ENCODE measurements at regions not wholly inside any gene's neighbourhood (a gene's known extent, or its start where the extent isn't known, plus 50 kb on each side); places are given as distances from the start of the nearest gene placed in this dataset.

DNA sequence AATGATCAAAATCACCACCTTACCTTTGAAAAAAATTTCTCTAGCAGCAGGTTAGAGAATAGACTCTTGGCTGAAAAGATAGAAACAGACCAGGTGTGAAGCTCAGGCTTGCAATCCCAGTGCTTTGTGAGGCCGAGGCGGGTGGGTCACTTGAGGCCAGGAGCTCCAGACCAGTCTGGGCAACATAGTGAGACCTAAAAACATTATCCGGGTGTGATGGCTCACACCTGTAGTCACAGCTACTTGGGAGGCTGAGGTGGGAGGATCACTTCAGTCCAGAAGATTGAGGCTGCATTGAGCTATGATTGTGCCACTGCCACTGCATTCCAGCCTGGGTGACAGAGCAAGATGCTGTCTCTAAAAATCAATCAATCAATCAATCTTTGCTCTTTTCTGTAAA lies 105.3 kb upstream of the TBX3 start:
- Histone ChIP-seq H3K4me3 (ENCODE audit: low read depth in 1 of 3, low read length in 3 of 3) (no peak overlapping the region), H3K9ac (ENCODE audit: low read depth in 1 of 2, low read length in 2 of 2) (no peak overlapping the region), H3K36me3 (ENCODE audit: control insufficient read depth in 4 of 4, insufficient read depth in 3 of 4, low read depth in 1 of 4, low read length in 3 of 4) (no peaks in the 10 kb centered on the region), H3K9me3 (ENCODE audit: control insufficient read depth in 4 of 4, low read length in 3 of 4) (no peaks in the 10 kb centered on the region), H3K4me1 (ENCODE audit: control insufficient read depth in 4 of 4, insufficient read depth in 4 of 4, low read length in 3 of 4) (no peaks in the 10 kb centered on the region), H3K27ac (ENCODE audit: low read depth in 1 of 2, low read length in 2 of 2) (no peak overlapping the region), H3K27me3 (ENCODE audit: control insufficient read depth in 4 of 4, insufficient read depth in 4 of 4, low read length in 3 of 4) (no peaks in the 10 kb centered on the region)
- no peak for DNase-seq (ENCODE audit: low spot score)
- TF ChIP-seq, protein P1, sequence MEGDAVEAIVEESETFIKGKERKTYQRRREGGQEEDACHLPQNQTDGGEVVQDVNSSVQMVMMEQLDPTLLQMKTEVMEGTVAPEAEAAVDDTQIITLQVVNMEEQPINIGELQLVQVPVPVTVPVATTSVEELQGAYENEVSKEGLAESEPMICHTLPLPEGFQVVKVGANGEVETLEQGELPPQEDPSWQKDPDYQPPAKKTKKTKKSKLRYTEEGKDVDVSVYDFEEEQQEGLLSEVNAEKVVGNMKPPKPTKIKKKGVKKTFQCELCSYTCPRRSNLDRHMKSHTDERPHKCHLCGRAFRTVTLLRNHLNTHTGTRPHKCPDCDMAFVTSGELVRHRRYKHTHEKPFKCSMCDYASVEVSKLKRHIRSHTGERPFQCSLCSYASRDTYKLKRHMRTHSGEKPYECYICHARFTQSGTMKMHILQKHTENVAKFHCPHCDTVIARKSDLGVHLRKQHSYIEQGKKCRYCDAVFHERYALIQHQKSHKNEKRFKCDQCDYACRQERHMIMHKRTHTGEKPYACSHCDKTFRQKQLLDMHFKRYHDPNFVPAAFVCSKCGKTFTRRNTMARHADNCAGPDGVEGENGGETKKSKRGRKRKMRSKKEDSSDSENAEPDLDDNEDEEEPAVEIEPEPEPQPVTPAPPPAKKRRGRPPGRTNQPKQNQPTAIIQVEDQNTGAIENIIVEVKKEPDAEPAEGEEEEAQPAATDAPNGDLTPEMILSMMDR (IDR thresholded peaks at IDR 0.05; ENCODE audit: low read depth, low read length, missing input control), result no peak
- TF ChIP-seq FOXA2 (IDR thresholded peaks at IDR 0.05), result no peak
- no peak for TF ChIP-seq FOXA1 (IDR thresholded peaks at IDR 0.05)
- 94% methylated on average over 3 of the region's 3 CpGs for WGBS

DNA sequence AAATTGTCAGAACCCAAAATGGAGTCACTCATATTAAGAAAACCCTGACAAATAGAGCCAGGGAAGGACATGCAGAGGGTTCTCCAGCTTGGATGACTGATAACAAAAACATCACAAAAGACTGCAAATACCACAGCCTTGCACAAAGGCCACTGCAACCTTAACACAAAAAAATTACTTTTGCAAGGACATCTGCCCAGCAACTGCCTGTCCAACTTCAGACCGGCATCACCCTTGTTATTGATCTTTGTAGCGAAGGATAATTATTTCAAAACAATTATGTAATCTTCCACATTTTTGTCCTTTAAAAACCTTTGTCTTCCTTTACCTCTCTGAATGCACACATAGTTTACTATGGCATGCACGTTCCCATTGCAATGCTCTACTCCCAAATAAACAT lies 100.6 kb upstream of the TBX3 start:
- no peak overlapping the region for H3K27ac ChIP-seq (ENCODE audit: low read depth in 1 of 2, low read length in 2 of 2)
- H3K4me3 ChIP-seq (ENCODE audit: low read depth in 1 of 3, low read length in 3 of 3), result no peak overlapping the region
- H3K9ac ChIP-seq (ENCODE audit: low read depth in 1 of 2, low read length in 2 of 2), result no peak overlapping the region
- no peaks in the 10 kb centered on the region for H3K4me1 ChIP-seq (ENCODE audit: control insufficient read depth in 4 of 4, insufficient read depth in 4 of 4, low read length in 3 of 4)
- DNase-seq (ENCODE audit: low spot score), result no peak
- no peaks in the 10 kb centered on the region for H3K36me3 ChIP-seq (ENCODE audit: control insufficient read depth in 4 of 4, insufficient read depth in 3 of 4, low read depth in 1 of 4, low read length in 3 of 4)
- 49% methylated on average over 3 of the region's 3 CpGs for WGBS
- no peaks in the 10 kb centered on the region for H3K9me3 ChIP-seq (ENCODE audit: control insufficient read depth in 4 of 4, low read length in 3 of 4)
- no peaks in the 10 kb centered on the region for H3K27me3 ChIP-seq (ENCODE audit: control insufficient read depth in 4 of 4, insufficient read depth in 4 of 4, low read length in 3 of 4)
- TF ChIP-seq, protein P1 (IDR thresholded peaks at IDR 0.05; ENCODE audit: low read depth, low read length, missing input control), result no peak
- no peak for TF ChIP-seq JUND (IDR thresholded peaks at IDR 0.05)
- no peak for TF ChIP-seq EGR1 (IDR thresholded peaks at IDR 0.05; ENCODE audit: low read depth in 2 of 2)
- TF ChIP-seq, protein P2, sequence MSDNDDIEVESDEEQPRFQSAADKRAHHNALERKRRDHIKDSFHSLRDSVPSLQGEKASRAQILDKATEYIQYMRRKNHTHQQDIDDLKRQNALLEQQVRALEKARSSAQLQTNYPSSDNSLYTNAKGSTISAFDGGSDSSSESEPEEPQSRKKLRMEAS (IDR thresholded peaks at IDR 0.05), result no peak
- no peak for TF ChIP-seq FOXA2 (IDR thresholded peaks at IDR 0.05)
- TF ChIP-seq YY1 (IDR thresholded peaks at IDR 0.05), result no peak

- TF ChIP-seq YY1 (IDR thresholded peaks at IDR 0.05), result no peak
- TF ChIP-seq FOXA1 (IDR thresholded peaks at IDR 0.05), result no peak
- TF ChIP-seq EGR1 (IDR thresholded peaks at IDR 0.05; ENCODE audit: low read depth in 2 of 2), result no peak
- no peak for TF ChIP-seq TAF1 (conservative IDR thresholded peaks at IDR 0.05)
- no peak for TF ChIP-seq HNF4G (IDR thresholded peaks at IDR 0.05)
- no peak for TF ChIP-seq GABPA (IDR thresholded peaks at IDR 0.05 in 1 of 2, conservative IDR thresholded peaks at IDR 0.05 in 1 of 2)
- TF ChIP-seq, protein P1 (IDR thresholded peaks at IDR 0.05; ENCODE audit: low read depth, low read length, missing input control), result no peak
- TF ChIP-seq SP1 (IDR thresholded peaks at IDR 0.05), result no peak
- no peak for TF ChIP-seq RXRA (IDR thresholded peaks at IDR 0.05)
- TF ChIP-seq HNF4A (conservative IDR thresholded peaks at IDR 0.05), result no peak
- no peak for TF ChIP-seq FOXA2 (IDR thresholded peaks at IDR 0.05)
- TF ChIP-seq, protein P2 (IDR thresholded peaks at IDR 0.05), result no peak
- no peaks in the 10 kb centered on the region for H3K36me3 ChIP-seq (ENCODE audit: control insufficient read depth in 4 of 4, insufficient read depth in 3 of 4, low read depth in 1 of 4, low read length in 3 of 4)
- no peak for DNase-seq (ENCODE audit: low spot score)
- no peak overlapping the region for H3K9ac ChIP-seq (ENCODE audit: low read depth in 1 of 2, low read length in 2 of 2)
- no peak overlapping the region for H3K27ac ChIP-seq (ENCODE audit: low read depth in 1 of 2, low read length in 2 of 2)
- H3K4me1 ChIP-seq (ENCODE audit: control insufficient read depth in 4 of 4, insufficient read depth in 4 of 4, low read length in 3 of 4), result no peaks in the 10 kb centered on the region
- 81% methylated on average over 8 of the region's 8 CpGs for WGBS
- no peaks in the 10 kb centered on the region for H3K27me3 ChIP-seq (ENCODE audit: control insufficient read depth in 4 of 4, insufficient read depth in 4 of 4, low read length in 3 of 4)
- H3K4me3 ChIP-seq (ENCODE audit: low read depth in 1 of 3, low read length in 3 of 3), result no peak overlapping the region
- H3K9me3 ChIP-seq (ENCODE audit: control insufficient read depth in 4 of 4, low read length in 3 of 4), result no peaks in the 10 kb centered on the region
Observed at GRCh38 chr12:114783089-114783618, 99.2 kb upstream of the TBX3 start.

Data from liver (tissue), 8 donors.